ENCODE measurements at regions not wholly inside any gene's neighbourhood (a gene's known extent, or its start where the extent isn't known, plus 50 kb on each side); places are given as distances from the start of the nearest gene placed in this dataset.

GRCh38 chr3:176167272-176167671 is 1030.0 kb downstream of the TBL1XR1 start:
- no peak overlapping the region for H3K4me3 ChIP-seq (replicated peaks in 1 of 2; ENCODE audit: low read depth in 2 of 2, low read length in 2 of 2)
- DNase-seq (ENCODE audit: low read depth in 2 of 2) = no peak
- TF ChIP-seq CTCF (IDR thresholded peaks at IDR 0.05; ENCODE audit: low read depth, low read length) = no peak

- no peak for TF ChIP-seq CTCF (IDR thresholded peaks at IDR 0.05; ENCODE audit: low read depth, low read length)
- no peak for DNase-seq (ENCODE audit: low read depth in 2 of 2)
- H3K4me3 ChIP-seq (replicated peaks in 1 of 2; ENCODE audit: low read depth in 2 of 2, low read length in 2 of 2) = no peak overlapping the region
These were observed 1036.3 kb downstream of the TBL1XR1 start for GRCh38 chr3:176160997-176161396.

GRCh38 chr3:176159796-176160195 is 1037.5 kb downstream of the TBL1XR1 start:
- no peak overlapping the region for H3K4me3 ChIP-seq (replicated peaks in 1 of 2; ENCODE audit: low read depth in 2 of 2, low read length in 2 of 2)
- DNase-seq (ENCODE audit: low read depth in 2 of 2) = no peak
- no peak for TF ChIP-seq CTCF (IDR thresholded peaks at IDR 0.05; ENCODE audit: low read depth, low read length)

- no peak for TF ChIP-seq CTCF (IDR thresholded peaks at IDR 0.05; ENCODE audit: low read depth, low read length)
- no peak for DNase-seq (ENCODE audit: low read depth in 2 of 2)
- H3K4me3 ChIP-seq (replicated peaks in 1 of 2; ENCODE audit: low read depth in 2 of 2, low read length in 2 of 2) = no peak overlapping the region
These were observed 1042.3 kb downstream of the TBL1XR1 start for GRCh38 chr3:176155012-176155411.

- TF ChIP-seq CTCF (IDR thresholded peaks at IDR 0.05; ENCODE audit: low read depth, low read length) = no peak
- DNase-seq (ENCODE audit: low read depth in 2 of 2) = no peak
These were observed 1047.7 kb downstream of the TBL1XR1 start for GRCh38 chr3:176149567-176149966.

GRCh38 chr3:176147251-176147650 is 1050.0 kb downstream of the TBL1XR1 start:
- no peak for DNase-seq (ENCODE audit: low read depth in 2 of 2)
- TF ChIP-seq CTCF (IDR thresholded peaks at IDR 0.05; ENCODE audit: low read depth, low read length) = no peak
- no peak overlapping the region for H3K4me3 ChIP-seq (replicated peaks in 1 of 2; ENCODE audit: low read depth in 2 of 2, low read length in 2 of 2)

More at GRCh38 chr3:176149567-176149966, 1047.7 kb downstream of the TBL1XR1 start:
- no peak overlapping the region for H3K4me3 ChIP-seq (replicated peaks in 1 of 2; ENCODE audit: low read depth in 2 of 2, low read length in 2 of 2)

- no peak for DNase-seq (ENCODE audit: low read depth in 2 of 2)
- no peak for TF ChIP-seq CTCF (IDR thresholded peaks at IDR 0.05; ENCODE audit: low read depth, low read length)
These were observed 1055.4 kb downstream of the TBL1XR1 start for GRCh38 chr3:176141837-176142236.

More at GRCh38 chr3:176141837-176142236, 1055.4 kb downstream of the TBL1XR1 start:
- no peak overlapping the region for H3K4me3 ChIP-seq (replicated peaks in 1 of 2; ENCODE audit: low read depth in 2 of 2, low read length in 2 of 2)

Data from cardiac fibroblast (primary cell).